Left renal cortex interstitium (tissue), 4 donors: ENCODE measurements at regions not wholly inside any gene's neighbourhood (a gene's known extent, or its start where the extent isn't known, plus 50 kb on each side); places are given as distances from the start of the nearest gene placed in this dataset.

Source experiments
- DNase-seq, 4 donors: peaks; one replicate each; pipeline ENCODE4 v3.0.0-alpha.2; 2013; ENCODE audit warnings: low read depth in 4 of 4, low spot score in 2 of 4, missing footprints in 1 of 4

DNA sequence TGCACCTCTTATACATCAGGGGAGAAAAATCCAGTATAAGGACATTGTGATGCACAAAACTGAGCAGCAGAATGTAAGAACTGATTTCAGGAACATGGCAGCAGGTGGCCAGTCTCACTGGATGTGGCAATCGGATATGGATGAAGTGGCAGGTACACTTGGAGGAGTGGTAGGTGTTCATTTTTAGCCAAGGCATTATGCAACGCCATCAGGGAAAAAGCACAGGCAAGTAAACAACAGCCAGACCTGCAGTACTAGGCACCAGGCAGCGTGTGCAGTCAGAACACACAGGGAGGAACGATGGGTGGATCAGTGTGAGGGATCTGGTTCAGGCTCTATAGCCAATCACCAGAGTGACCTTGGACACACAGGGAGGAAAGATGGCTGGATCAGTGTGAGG lies 77.4 kb upstream of the GCFC2 start:
- DNase-seq: no peak

DNA sequence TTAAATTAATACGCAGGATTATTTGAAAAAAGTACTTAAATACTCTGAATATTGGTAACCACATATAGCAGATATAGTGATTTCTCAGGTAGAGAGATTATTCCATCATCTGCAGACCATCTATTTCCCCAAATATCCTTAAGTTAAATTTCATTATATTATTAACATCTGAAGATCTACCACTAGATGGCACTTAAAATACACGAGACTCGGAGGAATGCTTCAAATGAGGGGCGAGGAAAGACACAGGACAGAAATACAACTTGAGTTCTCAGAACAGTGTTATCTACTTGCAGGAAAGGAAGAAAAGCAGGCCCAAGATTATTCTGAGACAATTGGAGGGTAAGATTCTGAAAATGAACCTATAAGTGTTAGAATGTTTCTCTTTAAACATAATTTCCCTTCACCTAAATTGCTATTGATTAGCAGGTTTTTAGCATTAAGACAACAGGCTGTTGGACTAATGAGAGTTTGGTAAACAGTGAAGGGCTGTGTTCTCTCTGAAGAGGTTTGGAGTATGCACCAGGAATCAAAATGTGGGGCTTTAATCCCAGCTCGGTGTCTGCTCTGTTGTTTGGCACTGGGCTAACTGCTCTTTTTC lies 76.9 kb upstream of the GCFC2 start:
- peak in 1 of 4 donors; percentile 19 for DNase-seq

- no peak for DNase-seq
Measured at GRCh38 chr2:75775311-75775823, 64.7 kb upstream of the GCFC2 start.

GRCh38 chr2:75772908-75773630 lies 62.4 kb upstream of the GCFC2 start:
- no peak for DNase-seq

- DNase-seq: no peak
Measured at GRCh38 chr2:75765798-75766197, 55.1 kb upstream of the GCFC2 start.

DNA sequence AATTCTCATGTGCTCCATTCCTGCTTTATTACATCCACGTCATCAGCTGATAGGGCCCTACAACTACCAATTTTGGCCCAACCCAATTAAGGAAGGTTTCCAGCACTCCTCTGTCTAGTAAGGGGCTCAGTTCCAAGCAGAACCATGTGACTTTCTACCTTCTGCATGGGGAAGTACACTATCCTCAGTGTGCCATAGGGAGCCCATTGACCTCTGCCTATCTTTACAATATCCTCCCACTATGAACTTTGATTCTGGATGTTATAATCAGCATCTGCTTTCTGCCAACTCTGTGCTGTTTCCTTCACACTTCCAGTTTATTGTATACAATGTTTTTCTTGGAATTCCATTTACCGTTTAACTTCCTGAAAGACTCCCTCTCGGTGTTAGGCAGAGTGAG lies 53.9 kb upstream of the GCFC2 start:
- no peak for DNase-seq
